ENCODE measurements at regions not wholly inside any gene's neighbourhood (a gene's known extent, or its start where the extent isn't known, plus 50 kb on each side); places are given as distances from the start of the nearest gene placed in this dataset.

DNA sequence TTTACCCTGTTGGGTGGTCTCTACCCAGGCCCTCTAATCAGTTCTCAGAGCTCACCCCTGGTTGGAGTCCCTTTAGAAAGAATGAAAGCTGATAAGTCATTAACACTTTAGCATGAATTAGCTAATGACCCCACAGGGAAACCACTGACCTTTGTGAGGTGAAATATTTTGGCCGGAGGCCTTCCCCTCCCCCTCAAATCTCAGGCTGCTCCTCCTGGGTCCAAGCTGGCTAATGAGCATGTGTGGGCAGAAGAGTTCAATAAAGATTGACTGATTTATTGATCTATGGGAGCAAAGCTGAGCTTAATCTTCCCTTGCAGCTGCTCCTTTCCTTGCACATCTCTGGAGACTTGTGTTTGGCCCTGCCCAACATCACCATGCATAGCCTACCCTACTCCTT is 78.8 kb upstream of the CCDC85A start:
- no peak for DNase-seq

DNA sequence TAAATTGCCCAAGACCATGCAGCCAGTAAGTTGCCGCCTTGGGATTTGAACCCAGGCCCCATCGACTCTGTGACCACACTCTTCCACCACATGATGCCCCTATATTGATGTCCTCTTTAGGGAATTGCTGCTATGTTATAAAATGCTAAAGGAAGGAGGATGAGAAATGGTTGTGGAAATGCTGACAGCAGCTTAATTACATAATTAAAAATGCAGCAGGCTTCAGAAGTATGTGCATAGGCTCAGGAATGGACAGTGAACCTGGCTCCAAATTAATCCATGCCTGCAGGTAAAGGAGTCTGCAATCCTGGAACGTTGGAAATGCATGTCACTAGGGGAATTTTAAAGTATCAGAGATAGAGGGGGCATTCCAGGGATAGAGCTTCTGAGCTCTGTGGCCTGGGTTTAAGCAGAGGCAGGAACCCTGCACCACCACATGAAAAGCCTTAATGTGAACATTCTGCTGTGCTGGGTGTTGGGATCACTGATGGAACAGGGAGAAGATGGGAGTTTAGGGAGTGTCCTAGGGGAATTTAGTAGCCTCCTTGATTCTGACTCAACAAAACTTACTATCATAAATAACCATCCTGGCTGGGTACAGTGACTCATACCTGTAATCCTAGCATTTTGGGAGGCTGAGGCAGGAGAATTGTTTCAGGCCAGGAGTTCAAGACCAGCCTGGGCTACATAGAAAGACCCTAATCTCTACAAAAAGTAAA is 76.1 kb upstream of the CCDC85A start:
- no peak for DNase-seq

DNA sequence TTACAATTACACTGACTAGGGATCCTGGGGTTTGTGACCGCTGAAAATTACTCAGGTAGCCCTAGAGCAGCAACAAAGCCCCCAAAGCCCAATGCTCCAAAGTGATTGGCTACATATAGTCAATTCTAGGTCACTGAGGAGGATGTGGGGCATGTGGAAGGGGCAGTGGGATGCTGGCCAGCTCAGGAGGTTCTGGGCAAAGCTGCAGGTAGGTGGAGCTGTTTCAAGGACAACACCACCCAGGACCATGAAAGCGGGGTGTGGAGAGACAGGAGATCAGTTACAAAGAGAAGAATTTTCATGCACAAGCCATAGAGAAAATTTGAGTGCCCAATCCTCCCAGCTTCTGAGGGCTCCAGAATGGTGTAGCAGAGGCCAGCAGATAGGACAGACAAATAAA is 75.0 kb upstream of the CCDC85A start:
- no peak for DNase-seq

- no peak for DNase-seq
Observed at GRCh38 chr2:56109994-56110393, 73.8 kb upstream of the CCDC85A start.

GRCh38 chr2:56113382-56113975 is 70.3 kb upstream of the CCDC85A start:
- no peak for DNase-seq

DNA sequence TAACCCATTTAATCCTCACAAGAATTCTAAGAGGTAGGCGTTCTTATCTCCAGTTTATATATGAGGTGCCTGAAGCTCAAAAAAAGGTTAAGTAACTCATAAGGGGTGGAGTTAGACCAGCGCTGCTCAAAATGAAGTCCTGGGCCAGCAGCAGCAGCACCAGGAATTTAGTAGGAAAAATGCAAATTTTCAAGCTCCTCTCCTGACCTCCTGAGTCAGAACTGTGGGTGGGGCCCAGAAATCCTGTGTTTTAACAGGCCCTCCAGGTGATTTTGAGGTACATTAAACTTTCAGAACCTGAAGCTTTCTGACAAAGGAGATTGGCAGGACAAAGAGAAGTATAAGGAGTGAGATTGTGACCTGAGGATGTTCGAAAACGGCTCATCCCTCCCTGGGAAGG is 66.0 kb upstream of the CCDC85A start:
- no peak for DNase-seq

GRCh38 chr2:56118474-56118873 is 65.3 kb upstream of the CCDC85A start:
- no peak for DNase-seq

GRCh38 chr2:56121995-56122394 is 61.8 kb upstream of the CCDC85A start:
- no peak for DNase-seq

DNA sequence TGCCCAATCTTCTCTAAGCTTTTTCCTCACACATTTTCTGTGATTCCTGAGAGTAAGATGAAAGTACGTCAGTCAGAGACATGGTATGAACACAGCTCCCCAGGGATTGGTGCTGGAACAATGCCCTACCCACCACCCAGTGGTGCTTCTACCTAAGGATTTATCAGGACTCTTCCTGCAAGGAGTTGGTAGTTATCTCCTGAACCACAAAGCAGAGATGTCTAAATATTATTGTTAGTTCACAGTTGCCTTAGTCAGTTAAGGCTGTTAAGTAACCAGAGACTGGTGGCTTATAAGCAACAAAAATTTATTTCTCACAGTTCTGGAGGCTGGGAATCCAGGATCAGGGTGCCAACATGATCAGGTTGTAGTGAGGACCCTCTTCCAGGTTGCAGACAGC is 60.3 kb upstream of the CCDC85A start:
- DNase-seq: no peak

- DNase-seq: no peak
Observed at GRCh38 chr2:56127010-56127409, 56.8 kb upstream of the CCDC85A start.

GRCh38 chr2:56127463-56128152 is 56.2 kb upstream of the CCDC85A start:
- peak; percentile 3 for DNase-seq

- no peak for DNase-seq
Observed at GRCh38 chr2:56128235-56128634, 55.6 kb upstream of the CCDC85A start.

DNA sequence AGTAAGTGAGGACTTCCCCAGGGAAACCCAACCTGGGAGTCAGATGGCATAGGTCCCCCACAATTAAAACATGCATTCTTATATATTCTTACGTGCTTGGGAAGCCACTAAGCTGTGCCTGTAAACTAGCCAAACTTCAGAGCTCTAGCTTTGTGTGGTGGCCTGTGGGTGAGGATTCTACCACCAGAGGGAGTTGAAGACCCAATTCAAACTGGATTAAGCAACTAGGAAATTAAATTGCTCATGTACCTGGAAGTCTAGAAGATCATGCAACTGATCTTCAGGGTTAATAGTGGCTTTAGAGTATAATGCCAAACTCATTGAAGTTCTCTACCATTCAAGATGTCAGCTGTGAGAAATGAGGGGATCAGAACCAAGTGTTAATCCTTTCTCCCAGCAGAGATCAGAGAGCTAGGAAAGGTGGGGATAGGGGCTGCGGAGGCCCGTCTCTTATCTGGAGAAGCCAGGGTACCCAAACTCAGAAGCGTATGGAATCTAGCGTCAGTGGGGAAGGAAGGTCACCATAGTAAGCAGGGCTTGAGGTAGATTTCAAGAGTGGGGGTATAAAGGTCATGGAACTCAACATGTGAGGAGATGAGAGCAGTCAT is 53.2 kb upstream of the CCDC85A start:
- peak; percentile 28 for DNase-seq

GRCh38 chr2:56132138-56132537 is 51.7 kb upstream of the CCDC85A start:
- peak; percentile 75 for DNase-seq

DNA sequence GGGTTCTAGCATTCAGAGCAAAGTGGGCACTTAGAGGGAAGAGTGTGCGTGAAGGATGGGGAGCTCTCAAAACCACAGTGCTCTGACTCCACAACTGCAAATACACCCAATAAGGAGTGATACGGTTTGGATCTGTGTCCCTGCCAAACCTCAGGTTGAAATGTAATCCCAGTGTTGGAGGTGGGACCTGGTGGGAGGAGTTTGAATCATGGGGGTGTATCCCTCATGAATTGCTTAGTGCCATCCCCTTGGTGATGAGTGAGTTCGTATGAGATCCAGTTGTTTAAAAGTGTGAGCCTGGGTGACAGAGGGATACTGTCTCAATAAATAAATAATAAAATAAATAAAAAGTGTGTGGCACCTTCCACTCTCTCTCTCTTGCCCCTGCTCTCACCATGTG is 50.3 kb upstream of the CCDC85A start:
- DNase-seq: no peak

DNA sequence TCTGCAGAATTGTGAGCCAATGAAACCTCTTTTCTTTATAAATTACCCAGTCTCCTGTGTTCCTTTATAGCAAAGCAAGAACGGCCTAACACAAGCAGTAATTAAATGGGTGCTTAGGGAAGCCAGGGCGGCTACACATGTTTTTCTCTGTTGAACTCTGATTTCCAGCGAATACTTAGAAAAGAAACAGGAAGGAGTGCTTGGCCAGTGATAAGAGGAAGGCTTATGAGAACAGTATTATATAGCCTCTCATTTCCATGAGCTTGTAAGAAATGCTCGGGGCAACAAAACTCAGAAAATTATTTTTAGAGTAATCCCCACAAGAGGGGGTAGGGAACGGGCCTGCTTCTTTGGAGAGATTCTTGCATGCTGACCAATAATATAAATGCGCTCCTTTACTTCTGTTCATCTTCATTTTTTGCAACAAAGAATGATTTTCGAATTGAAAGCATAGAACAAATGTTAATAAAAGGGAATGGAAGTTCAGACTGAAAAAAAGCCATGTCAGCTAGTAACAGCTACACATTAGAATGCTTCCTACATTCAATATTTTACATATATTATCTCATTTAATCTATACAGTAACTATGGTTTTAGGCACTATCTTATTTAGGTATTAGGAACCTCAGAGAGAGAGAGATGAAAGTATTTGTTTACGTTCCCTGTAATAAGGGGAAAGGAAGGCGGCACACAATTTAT is 49.7 kb upstream of the CCDC85A start:
- peak; percentile 1 for DNase-seq

Measured in midbrain (tissue), 1 donor.